ENCODE measurements at regions not wholly inside any gene's neighbourhood (a gene's known extent, or its start where the extent isn't known, plus 50 kb on each side); places are given as distances from the start of the nearest gene placed in this dataset.
"Not testable (repeated sequence)": the region's sequence is repeated elsewhere in the genome, so short reads cannot be mapped to it uniquely, and the experiment has no call there.

- no peak for DNase-seq (ENCODE audit: low spot score)
Observed at GRCh38 chr5:98365126-98365525, 408.3 kb upstream of the RGMB start.

GRCh38 chr5:98368141-98368540, 405.3 kb upstream of the RGMB start:
- no peak for DNase-seq (ENCODE audit: low spot score)

GRCh38 chr5:98372351-98372750, 401.1 kb upstream of the RGMB start:
- no peak for DNase-seq (ENCODE audit: low spot score)

GRCh38 chr5:98391921-98392625, 381.4 kb upstream of the RGMB start:
- DNase-seq (ENCODE audit: low spot score) = no peak

- DNase-seq (ENCODE audit: low spot score) = not testable (repeated sequence)
Observed at GRCh38 chr5:98393205-98393604, 380.3 kb upstream of the RGMB start.

- no peak for DNase-seq (ENCODE audit: low spot score)
Observed at GRCh38 chr5:98397081-98397480, 376.4 kb upstream of the RGMB start.

- no peak for DNase-seq (ENCODE audit: low spot score)
Observed at GRCh38 chr5:98398465-98398864, 375.0 kb upstream of the RGMB start.

- DNase-seq (ENCODE audit: low spot score) = no peak
Observed at GRCh38 chr5:98401656-98402055, 371.8 kb upstream of the RGMB start.

- no peak for DNase-seq (ENCODE audit: low spot score)
Observed at GRCh38 chr5:98402130-98402529, 371.3 kb upstream of the RGMB start.

GRCh38 chr5:98403131-98403530, 370.3 kb upstream of the RGMB start:
- DNase-seq (ENCODE audit: low spot score) = no peak

GRCh38 chr5:98414938-98415337, 358.5 kb upstream of the RGMB start:
- no peak for DNase-seq (ENCODE audit: low spot score)

GRCh38 chr5:98415663-98416062, 357.8 kb upstream of the RGMB start:
- no peak for DNase-seq (ENCODE audit: low spot score)

GRCh38 chr5:98416541-98416940, 356.9 kb upstream of the RGMB start:
- DNase-seq (ENCODE audit: low spot score) = no peak

GRCh38 chr5:98419825-98420224, 353.6 kb upstream of the RGMB start:
- no peak for DNase-seq (ENCODE audit: low spot score)

- no peak for DNase-seq (ENCODE audit: low spot score)
Observed at GRCh38 chr5:98424681-98425450, 348.6 kb upstream of the RGMB start.

GRCh38 chr5:98425640-98426039, 347.8 kb upstream of the RGMB start:
- DNase-seq (ENCODE audit: low spot score) = no peak

GRCh38 chr5:98428806-98429205, 344.7 kb upstream of the RGMB start:
- no peak for DNase-seq (ENCODE audit: low spot score)

GRCh38 chr5:98432378-98432777, 341.1 kb upstream of the RGMB start:
- DNase-seq (ENCODE audit: low spot score) = no peak

- DNase-seq (ENCODE audit: low spot score) = no peak
Observed at GRCh38 chr5:98433022-98433421, 340.4 kb upstream of the RGMB start.

GRCh38 chr5:98433673-98434072, 339.8 kb upstream of the RGMB start:
- DNase-seq (ENCODE audit: low spot score) = no peak

- DNase-seq (ENCODE audit: low spot score) = no peak
Observed at GRCh38 chr5:98436667-98437066, 336.8 kb upstream of the RGMB start.

- DNase-seq (ENCODE audit: low spot score) = no peak
Observed at GRCh38 chr5:98442448-98442847, 331.0 kb upstream of the RGMB start.

- DNase-seq (ENCODE audit: low spot score) = no peak
Observed at GRCh38 chr5:98443881-98444280, 329.6 kb upstream of the RGMB start.

GRCh38 chr5:98453296-98453695, 320.2 kb upstream of the RGMB start:
- DNase-seq (ENCODE audit: low spot score) = no peak

All from left forelimb (tissue), 1 donor.